ENCODE measurements at regions not wholly inside any gene's neighbourhood (a gene's known extent, or its start where the extent isn't known, plus 50 kb on each side); places are given as distances from the start of the nearest gene placed in this dataset.

- TF ChIP-seq, protein P1, sequence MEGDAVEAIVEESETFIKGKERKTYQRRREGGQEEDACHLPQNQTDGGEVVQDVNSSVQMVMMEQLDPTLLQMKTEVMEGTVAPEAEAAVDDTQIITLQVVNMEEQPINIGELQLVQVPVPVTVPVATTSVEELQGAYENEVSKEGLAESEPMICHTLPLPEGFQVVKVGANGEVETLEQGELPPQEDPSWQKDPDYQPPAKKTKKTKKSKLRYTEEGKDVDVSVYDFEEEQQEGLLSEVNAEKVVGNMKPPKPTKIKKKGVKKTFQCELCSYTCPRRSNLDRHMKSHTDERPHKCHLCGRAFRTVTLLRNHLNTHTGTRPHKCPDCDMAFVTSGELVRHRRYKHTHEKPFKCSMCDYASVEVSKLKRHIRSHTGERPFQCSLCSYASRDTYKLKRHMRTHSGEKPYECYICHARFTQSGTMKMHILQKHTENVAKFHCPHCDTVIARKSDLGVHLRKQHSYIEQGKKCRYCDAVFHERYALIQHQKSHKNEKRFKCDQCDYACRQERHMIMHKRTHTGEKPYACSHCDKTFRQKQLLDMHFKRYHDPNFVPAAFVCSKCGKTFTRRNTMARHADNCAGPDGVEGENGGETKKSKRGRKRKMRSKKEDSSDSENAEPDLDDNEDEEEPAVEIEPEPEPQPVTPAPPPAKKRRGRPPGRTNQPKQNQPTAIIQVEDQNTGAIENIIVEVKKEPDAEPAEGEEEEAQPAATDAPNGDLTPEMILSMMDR (IDR thresholded peaks at IDR 0.05): no peak
- no peak for TF ChIP-seq POLR2A (IDR thresholded peaks at IDR 0.05)
Measured at GRCh38 chr13:82458169-82458568, 1424.1 kb downstream of the SLITRK1 start.

Measured in upper lobe of left lung (tissue), 4 donors.